AG09319 (cell line): ENCODE measurements at regions not wholly inside any gene's neighbourhood (a gene's known extent, or its start where the extent isn't known, plus 50 kb on each side); places are given as distances from the start of the nearest gene placed in this dataset.

ENCODE experiments used
- DNase-seq: peaks from one replicate; pipeline ENCODE4 v3.0.0-alpha.2; 2010; ENCODE audit warnings: low read depth; ENCODE audit errors: extremely low read depth
- CTCF ChIP-seq: IDR thresholded peaks from 2 replicates; pipeline ENCODE4 v1.5.1; 2011; ENCODE audit warnings: low read depth, mild to moderate bottlenecking, inconsistent platforms, low read length, moderate library complexity

GRCh38 chr10:36624551-36625100, 500.8 kb upstream of the ANKRD30A start:
- no peak for TF ChIP-seq CTCF
- DNase-seq: no peak

GRCh38 chr10:36621346-36621745, 504.1 kb upstream of the ANKRD30A start:
- no peak for TF ChIP-seq CTCF

GRCh38 chr10:36612436-36612835, 513.0 kb upstream of the ANKRD30A start:
- TF ChIP-seq CTCF: no peak
- DNase-seq: no peak

More at GRCh38 chr10:36621346-36621745, 504.1 kb upstream of the ANKRD30A start:
- no peak for DNase-seq

GRCh38 chr10:36608866-36609265, 516.5 kb upstream of the ANKRD30A start:
- no peak for DNase-seq
- TF ChIP-seq CTCF: no peak

GRCh38 chr10:36608251-36608650, 517.1 kb upstream of the ANKRD30A start:
- DNase-seq: no peak
- no peak for TF ChIP-seq CTCF

GRCh38 chr10:36606234-36606839, 519.1 kb upstream of the ANKRD30A start:
- TF ChIP-seq CTCF: no peak
- DNase-seq: no peak

- DNase-seq: no peak
- no peak for TF ChIP-seq CTCF
Observed at GRCh38 chr10:36604316-36604715, 521.1 kb upstream of the ANKRD30A start.
